Activated T-cell treated with anti-CD3 and anti-CD28 coated beads for 48 hours (primary cell): ENCODE measurements at regions not wholly inside any gene's neighbourhood (a gene's known extent, or its start where the extent isn't known, plus 50 kb on each side); places are given as distances from the start of the nearest gene placed in this dataset.
"Not testable (repeated sequence)": the region's sequence is repeated elsewhere in the genome, so short reads cannot be mapped to it uniquely, and the experiment has no call there.

Experiments used
- DNase-seq: peaks from one replicate; pipeline ENCODE4 v3.0.0-alpha.2; 2020; ENCODE audit warnings: low read depth

GRCh38 chr18:997499-997898, 92.8 kb downstream of the ADCYAP1 start:
- DNase-seq: no peak

GRCh38 chr18:998936-999335, 94.3 kb downstream of the ADCYAP1 start:
- no peak for DNase-seq

- no peak for DNase-seq
Measured at GRCh38 chr18:1002653-1003178, 98.0 kb downstream of the ADCYAP1 start.

- DNase-seq: no peak
Measured at GRCh38 chr18:1003499-1003898, 98.8 kb downstream of the ADCYAP1 start.

- DNase-seq: no peak
Measured at GRCh38 chr18:1006304-1006703, 101.6 kb downstream of the ADCYAP1 start.

- DNase-seq: no peak
Measured at GRCh38 chr18:1006965-1007364, 102.3 kb downstream of the ADCYAP1 start.

- DNase-seq: no peak
Measured at GRCh38 chr18:1011349-1011748, 106.7 kb downstream of the ADCYAP1 start.

GRCh38 chr18:1012775-1013174, 108.1 kb downstream of the ADCYAP1 start:
- no peak for DNase-seq

GRCh38 chr18:1013951-1014350, 109.3 kb downstream of the ADCYAP1 start:
- no peak for DNase-seq

GRCh38 chr18:1014509-1014908, 109.8 kb downstream of the ADCYAP1 start:
- DNase-seq: no peak

- DNase-seq: no peak
Measured at GRCh38 chr18:1014951-1015624, 110.4 kb downstream of the ADCYAP1 start.

GRCh38 chr18:1015777-1016176, 111.1 kb downstream of the ADCYAP1 start:
- no peak for DNase-seq

- DNase-seq: no peak
Measured at GRCh38 chr18:1017227-1018058, 112.8 kb downstream of the ADCYAP1 start.

- DNase-seq: no peak
Measured at GRCh38 chr18:1018181-1018681, 113.6 kb downstream of the ADCYAP1 start.

GRCh38 chr18:1019191-1019590, 114.5 kb downstream of the ADCYAP1 start:
- DNase-seq: no peak

- DNase-seq: no peak
Measured at GRCh38 chr18:1020731-1021344, 116.2 kb downstream of the ADCYAP1 start.

- DNase-seq: no peak
Measured at GRCh38 chr18:1026930-1027329, 122.3 kb downstream of the ADCYAP1 start.

GRCh38 chr18:1033092-1033491, 128.4 kb downstream of the ADCYAP1 start:
- DNase-seq: not testable (repeated sequence)

- DNase-seq: no peak
Measured at GRCh38 chr18:1034971-1035370, 130.3 kb downstream of the ADCYAP1 start.

- no peak for DNase-seq
Measured at GRCh38 chr18:1036926-1037325, 132.3 kb downstream of the ADCYAP1 start.

- DNase-seq: no peak
Measured at GRCh38 chr18:1037776-1038175, 133.1 kb downstream of the ADCYAP1 start.

- no peak for DNase-seq
Measured at GRCh38 chr18:1039421-1039820, 134.8 kb downstream of the ADCYAP1 start.

GRCh38 chr18:1043039-1043438, 138.4 kb downstream of the ADCYAP1 start:
- DNase-seq: not testable (repeated sequence)
